ENCODE measurements at regions not wholly inside any gene's neighbourhood (a gene's known extent, or its start where the extent isn't known, plus 50 kb on each side); places are given as distances from the start of the nearest gene placed in this dataset.
A peak's percentile ranks its signal among the peaks of the same experiment; 100 is the strongest.

- DNase-seq (ENCODE audit: low read depth in 2 of 2): no peak
Observed at GRCh38 chr6:165915022-165915770, 252.2 kb upstream of the PDE10A start.

- DNase-seq (ENCODE audit: low read depth in 2 of 2): no peak
Observed at GRCh38 chr6:165913676-165914570, 250.9 kb upstream of the PDE10A start.

GRCh38 chr6:165910184-165910966, 247.3 kb upstream of the PDE10A start:
- DNase-seq (ENCODE audit: low read depth in 2 of 2): no peak

- DNase-seq (ENCODE audit: low read depth in 2 of 2): no peak
Observed at GRCh38 chr6:165906736-165907135, 243.7 kb upstream of the PDE10A start.

- DNase-seq (ENCODE audit: low read depth in 2 of 2): no peak
Observed at GRCh38 chr6:165905744-165906143, 242.7 kb upstream of the PDE10A start.

GRCh38 chr6:165900970-165901369, 237.9 kb upstream of the PDE10A start:
- no peak for DNase-seq (ENCODE audit: low read depth in 2 of 2)

- no peak for DNase-seq (ENCODE audit: low read depth in 2 of 2)
Observed at GRCh38 chr6:165899611-165900010, 236.6 kb upstream of the PDE10A start.

GRCh38 chr6:165895421-165896165, 232.6 kb upstream of the PDE10A start:
- DNase-seq (ENCODE audit: low read depth in 2 of 2): no peak

GRCh38 chr6:165894171-165894825, 231.3 kb upstream of the PDE10A start:
- no peak for DNase-seq (ENCODE audit: low read depth in 2 of 2)

GRCh38 chr6:165893431-165893830, 230.4 kb upstream of the PDE10A start:
- no peak for DNase-seq (ENCODE audit: low read depth in 2 of 2)

GRCh38 chr6:165891320-165891719, 228.3 kb upstream of the PDE10A start:
- DNase-seq (ENCODE audit: low read depth in 2 of 2): no peak

- no peak for DNase-seq (ENCODE audit: low read depth in 2 of 2)
Observed at GRCh38 chr6:165890404-165890735, 227.3 kb upstream of the PDE10A start.

- peak in 1 of 2 experiments; percentile 25 for DNase-seq (ENCODE audit: low read depth in 2 of 2)
Observed at GRCh38 chr6:165889636-165890403, 226.8 kb upstream of the PDE10A start.

- DNase-seq (ENCODE audit: low read depth in 2 of 2): no peak
Observed at GRCh38 chr6:165886169-165886568, 223.1 kb upstream of the PDE10A start.

- DNase-seq (ENCODE audit: low read depth in 2 of 2): peak; percentile 46 to 49
Observed at GRCh38 chr6:165884813-165885765, 222.0 kb upstream of the PDE10A start.

GRCh38 chr6:165883851-165884640, 221.0 kb upstream of the PDE10A start:
- DNase-seq (ENCODE audit: low read depth in 2 of 2): peak in 1 of 2 experiments; percentile 11

GRCh38 chr6:165881806-165882205, 218.8 kb upstream of the PDE10A start:
- no peak for DNase-seq (ENCODE audit: low read depth in 2 of 2)

- DNase-seq (ENCODE audit: low read depth in 2 of 2): peak; percentile 59 to 66
Observed at GRCh38 chr6:165880686-165881085, 217.6 kb upstream of the PDE10A start.
